ENCODE measurements at regions not wholly inside any gene's neighbourhood (a gene's known extent, or its start where the extent isn't known, plus 50 kb on each side); places are given as distances from the start of the nearest gene placed in this dataset.

GRCh38 chr3:86225461-86225860, 765.5 kb downstream of the VGLL3 start:
- WGBS, 3 donors: 51 to 67% (median 63%) methylated on average over 3 of the region's 3 CpGs
- Histone ChIP-seq H3K4me3 (ENCODE audit: low read depth in 1 of 3, low read length in 3 of 3) (no peak overlapping the region), H3K4me1 (ENCODE audit: control insufficient read depth in 3 of 3, insufficient read depth in 2 of 3, low read depth in 1 of 3, low read length in 2 of 3) (no peaks in the 10 kb centered on the region), H3K9me3 (ENCODE audit: control insufficient read depth in 2 of 2, insufficient read depth in 1 of 2, low read depth in 1 of 2, low read length in 1 of 2) (no peaks in the 10 kb centered on the region), H3K27me3 (ENCODE audit: control insufficient read depth in 3 of 3, insufficient read depth in 3 of 3, low read length in 3 of 3) (no peaks in the 10 kb centered on the region), H3K36me3 (ENCODE audit: control insufficient read depth in 3 of 3, insufficient read depth in 2 of 3, low read depth in 1 of 3, low read length in 3 of 3) (no peaks in the 10 kb centered on the region), H3K27ac (ENCODE audit: low read depth in 1 of 3, low read length in 2 of 3) (no peak overlapping the region)
- DNase-seq (no peak), FAIRE-seq (no peak)

- DNase-seq (no peak), FAIRE-seq (no peak)
- Histone ChIP-seq H3K4me1 (ENCODE audit: control insufficient read depth in 3 of 3, insufficient read depth in 2 of 3, low read depth in 1 of 3, low read length in 2 of 3) (no peaks in the 10 kb centered on the region), H3K27me3 (ENCODE audit: control insufficient read depth in 3 of 3, insufficient read depth in 3 of 3, low read length in 3 of 3) (no peaks in the 10 kb centered on the region), H3K9me3 (ENCODE audit: control insufficient read depth in 2 of 2, insufficient read depth in 1 of 2, low read depth in 1 of 2, low read length in 1 of 2) (no peaks in the 10 kb centered on the region), H3K27ac (ENCODE audit: low read depth in 1 of 3, low read length in 2 of 3) (no peak overlapping the region), H3K4me3 (ENCODE audit: low read depth in 1 of 3, low read length in 3 of 3) (no peak overlapping the region), H3K36me3 (ENCODE audit: control insufficient read depth in 3 of 3, insufficient read depth in 2 of 3, low read depth in 1 of 3, low read length in 3 of 3) (no peaks in the 10 kb centered on the region)
- 88 to 98% (median 93%) methylated on average over 3 of the region's 3 CpGs for WGBS, 3 donors
Measured at GRCh38 chr3:86221601-86222000, 769.3 kb downstream of the VGLL3 start.

DNA sequence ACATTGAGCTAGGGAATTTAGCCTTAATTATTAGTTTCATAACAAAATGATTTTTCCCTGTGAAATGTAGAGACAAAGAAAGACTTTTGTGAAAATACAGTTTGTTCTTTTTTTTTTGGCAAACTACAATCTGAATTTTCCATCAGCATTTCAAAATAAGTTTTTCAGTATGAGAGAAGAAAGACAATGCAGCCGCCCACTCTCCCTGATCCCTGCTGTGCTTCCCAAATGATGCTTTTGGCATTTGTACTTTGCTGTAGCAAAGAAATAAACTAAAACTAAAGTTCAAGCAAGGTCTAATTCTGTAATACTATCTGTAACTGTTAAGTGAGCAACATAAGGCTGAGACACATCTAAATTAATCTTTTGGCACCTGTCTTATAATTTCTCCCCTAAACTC, 782.2 kb downstream of the VGLL3 start:
- DNase-seq (no peak), FAIRE-seq (no peak)
- Histone ChIP-seq H3K27ac (ENCODE audit: low read depth in 1 of 3, low read length in 2 of 3) (no peak overlapping the region), H3K27me3 (ENCODE audit: control insufficient read depth in 3 of 3, insufficient read depth in 3 of 3, low read length in 3 of 3) (no peaks in the 10 kb centered on the region), H3K4me1 (ENCODE audit: control insufficient read depth in 3 of 3, insufficient read depth in 2 of 3, low read depth in 1 of 3, low read length in 2 of 3) (no peaks in the 10 kb centered on the region), H3K36me3 (ENCODE audit: control insufficient read depth in 3 of 3, insufficient read depth in 2 of 3, low read depth in 1 of 3, low read length in 3 of 3) (no peaks in the 10 kb centered on the region), H3K4me3 (ENCODE audit: low read depth in 1 of 3, low read length in 3 of 3) (no peak overlapping the region), H3K9me3 (ENCODE audit: control insufficient read depth in 2 of 2, insufficient read depth in 1 of 2, low read depth in 1 of 2, low read length in 1 of 2) (no peaks in the 10 kb centered on the region)
- WGBS, 3 donors: 88 to 92% (median 88%) methylated on average over 1 of the region's 1 CpG

GRCh38 chr3:86182606-86183005, 808.3 kb downstream of the VGLL3 start:
- no peak for FAIRE-seq
- no peak for DNase-seq
- 82 to 89% (median 86%) methylated on average over 2 of the region's 2 CpGs for WGBS, 3 donors

GRCh38 chr3:86180696-86181095, 810.3 kb downstream of the VGLL3 start:
- no peaks in the 10 kb centered on the region for H3K9me3 ChIP-seq (ENCODE audit: control insufficient read depth in 2 of 2, insufficient read depth in 1 of 2, low read depth in 1 of 2, low read length in 1 of 2)
- H3K4me3 ChIP-seq (ENCODE audit: low read depth in 1 of 3, low read length in 3 of 3): no peak overlapping the region
- WGBS, 3 donors: 57 to 67% (median 58%) methylated on average over 2 of the region's 2 CpGs
- no peak for DNase-seq
- no peak overlapping the region for H3K27ac ChIP-seq (ENCODE audit: low read depth in 1 of 3, low read length in 2 of 3)
- H3K4me1 ChIP-seq (ENCODE audit: control insufficient read depth in 3 of 3, insufficient read depth in 2 of 3, low read depth in 1 of 3, low read length in 2 of 3): no peaks in the 10 kb centered on the region
- H3K36me3 ChIP-seq (ENCODE audit: control insufficient read depth in 3 of 3, insufficient read depth in 2 of 3, low read depth in 1 of 3, low read length in 3 of 3): no peaks in the 10 kb centered on the region
- FAIRE-seq: no peak
- no peaks in the 10 kb centered on the region for H3K27me3 ChIP-seq (ENCODE audit: control insufficient read depth in 3 of 3, insufficient read depth in 3 of 3, low read length in 3 of 3)

More at GRCh38 chr3:86182606-86183005, 808.3 kb downstream of the VGLL3 start:
- Histone ChIP-seq H3K36me3 (ENCODE audit: control insufficient read depth in 3 of 3, insufficient read depth in 2 of 3, low read depth in 1 of 3, low read length in 3 of 3) (no peaks in the 10 kb centered on the region), H3K4me1 (ENCODE audit: control insufficient read depth in 3 of 3, insufficient read depth in 2 of 3, low read depth in 1 of 3, low read length in 2 of 3) (no peaks in the 10 kb centered on the region), H3K9me3 (ENCODE audit: control insufficient read depth in 2 of 2, insufficient read depth in 1 of 2, low read depth in 1 of 2, low read length in 1 of 2) (no peaks in the 10 kb centered on the region), H3K4me3 (ENCODE audit: low read depth in 1 of 3, low read length in 3 of 3) (no peak overlapping the region), H3K27me3 (ENCODE audit: control insufficient read depth in 3 of 3, insufficient read depth in 3 of 3, low read length in 3 of 3) (no peaks in the 10 kb centered on the region), H3K27ac (ENCODE audit: low read depth in 1 of 3, low read length in 2 of 3) (no peak overlapping the region)

DNA sequence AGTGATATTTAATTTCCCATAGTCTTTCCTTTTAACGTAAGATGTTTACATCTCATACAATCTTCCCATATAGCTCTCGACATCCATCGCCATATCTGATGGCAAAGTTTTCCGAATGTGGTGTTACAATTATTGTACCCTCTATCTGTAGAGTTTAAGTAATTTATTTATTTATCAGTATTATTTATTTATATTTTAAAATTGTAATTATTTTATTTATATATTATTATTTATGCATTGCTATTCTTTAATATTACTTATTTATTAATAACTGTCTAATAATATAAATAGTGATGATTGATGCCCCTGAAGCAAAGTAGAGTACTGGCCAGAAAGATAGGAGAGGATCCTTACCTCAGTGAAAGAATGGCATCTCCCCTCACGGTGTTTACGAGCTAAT, 812.9 kb downstream of the VGLL3 start:
- H3K4me1 ChIP-seq (ENCODE audit: control insufficient read depth in 3 of 3, insufficient read depth in 2 of 3, low read depth in 1 of 3, low read length in 2 of 3): no peaks in the 10 kb centered on the region
- FAIRE-seq (no peak), DNase-seq (no peak)
- WGBS, 3 donors: 88 to 91% (median 90%) methylated on average over 6 of the region's 6 CpGs
- no peak overlapping the region for H3K4me3 ChIP-seq (ENCODE audit: low read depth in 1 of 3, low read length in 3 of 3)
- H3K36me3 ChIP-seq (ENCODE audit: control insufficient read depth in 3 of 3, insufficient read depth in 2 of 3, low read depth in 1 of 3, low read length in 3 of 3): no peaks in the 10 kb centered on the region
- H3K27me3 ChIP-seq (ENCODE audit: control insufficient read depth in 3 of 3, insufficient read depth in 3 of 3, low read length in 3 of 3): no peaks in the 10 kb centered on the region
- no peak overlapping the region for H3K27ac ChIP-seq (ENCODE audit: low read depth in 1 of 3, low read length in 2 of 3)
- H3K9me3 ChIP-seq (ENCODE audit: control insufficient read depth in 2 of 2, insufficient read depth in 1 of 2, low read depth in 1 of 2, low read length in 1 of 2): no peaks in the 10 kb centered on the region

DNA sequence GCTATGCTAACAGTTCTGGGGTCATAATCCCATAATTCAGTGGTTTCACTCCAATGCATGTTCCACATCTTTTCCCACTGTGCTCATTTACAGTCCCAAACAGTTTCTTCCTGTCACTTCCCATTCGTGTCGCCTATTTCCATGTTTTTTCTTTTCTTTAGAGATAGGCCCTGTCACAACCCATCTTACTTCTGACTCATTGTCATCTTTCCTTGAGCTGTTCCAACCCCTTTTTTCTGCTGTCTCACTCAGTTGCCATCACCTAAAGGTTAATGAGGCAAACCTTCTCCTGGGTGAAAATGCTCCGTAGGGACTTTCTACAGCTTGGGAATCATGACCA, 814.5 kb downstream of the VGLL3 start:
- H3K27ac ChIP-seq (ENCODE audit: low read depth in 1 of 3, low read length in 2 of 3): no peak overlapping the region
- H3K9me3 ChIP-seq (ENCODE audit: control insufficient read depth in 2 of 2, insufficient read depth in 1 of 2, low read depth in 1 of 2, low read length in 1 of 2): no peaks in the 10 kb centered on the region
- H3K4me1 ChIP-seq (ENCODE audit: control insufficient read depth in 3 of 3, insufficient read depth in 2 of 3, low read depth in 1 of 3, low read length in 2 of 3): no peaks in the 10 kb centered on the region
- 89 to 92% (median 89%) methylated on average over 3 of the region's 3 CpGs for WGBS, 3 donors
- no peaks in the 10 kb centered on the region for H3K36me3 ChIP-seq (ENCODE audit: control insufficient read depth in 3 of 3, insufficient read depth in 2 of 3, low read depth in 1 of 3, low read length in 3 of 3)
- DNase-seq: no peak
- H3K27me3 ChIP-seq (ENCODE audit: control insufficient read depth in 3 of 3, insufficient read depth in 3 of 3, low read length in 3 of 3): no peaks in the 10 kb centered on the region
- FAIRE-seq: no peak
- H3K4me3 ChIP-seq (ENCODE audit: low read depth in 1 of 3, low read length in 3 of 3): no peak overlapping the region

GRCh38 chr3:86175593-86176444, 815.1 kb downstream of the VGLL3 start:
- Histone ChIP-seq H3K36me3 (ENCODE audit: control insufficient read depth in 3 of 3, insufficient read depth in 2 of 3, low read depth in 1 of 3, low read length in 3 of 3) (no peaks in the 10 kb centered on the region), H3K4me1 (ENCODE audit: control insufficient read depth in 3 of 3, insufficient read depth in 2 of 3, low read depth in 1 of 3, low read length in 2 of 3) (no peaks in the 10 kb centered on the region), H3K27ac (ENCODE audit: low read depth in 1 of 3, low read length in 2 of 3) (no peak overlapping the region), H3K27me3 (ENCODE audit: control insufficient read depth in 3 of 3, insufficient read depth in 3 of 3, low read length in 3 of 3) (no peaks in the 10 kb centered on the region), H3K9me3 (ENCODE audit: control insufficient read depth in 2 of 2, insufficient read depth in 1 of 2, low read depth in 1 of 2, low read length in 1 of 2) (no peaks in the 10 kb centered on the region), H3K4me3 (ENCODE audit: low read depth in 1 of 3, low read length in 3 of 3) (no peak overlapping the region)
- no peak for FAIRE-seq
- DNase-seq: no peak
- 71 to 76% (median 72%) methylated on average over 7 of the region's 7 CpGs for WGBS, 3 donors

DNA sequence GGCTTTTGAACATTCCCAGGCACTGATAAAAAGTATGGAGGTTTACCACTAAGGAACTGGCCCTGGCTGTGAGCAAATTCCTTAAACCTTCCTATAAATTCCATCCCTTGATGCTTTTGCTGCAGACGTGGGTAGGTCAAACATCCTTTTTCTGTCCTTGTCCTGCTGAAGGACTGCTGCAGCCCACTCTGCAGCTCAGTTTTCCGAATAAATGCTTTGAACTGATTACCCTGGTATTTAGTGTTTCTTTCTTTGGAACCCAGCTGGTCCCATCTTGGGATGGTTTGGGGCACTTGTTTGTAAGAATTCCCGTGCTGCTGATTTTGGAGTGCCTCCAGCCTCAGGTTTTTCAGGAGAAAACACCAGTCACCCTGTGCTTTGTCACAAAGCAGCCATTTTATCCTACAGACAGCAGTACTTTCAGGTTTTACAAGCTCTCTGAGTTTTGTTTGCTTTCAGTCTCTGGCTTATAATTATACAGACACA, 815.9 kb downstream of the VGLL3 start:
- DNase-seq: no peak
- no peak for FAIRE-seq
- H3K27ac ChIP-seq (ENCODE audit: low read depth in 1 of 3, low read length in 2 of 3): no peak overlapping the region
- no peaks in the 10 kb centered on the region for H3K27me3 ChIP-seq (ENCODE audit: control insufficient read depth in 3 of 3, insufficient read depth in 3 of 3, low read length in 3 of 3)
- H3K36me3 ChIP-seq (ENCODE audit: control insufficient read depth in 3 of 3, insufficient read depth in 2 of 3, low read depth in 1 of 3, low read length in 3 of 3): no peaks in the 10 kb centered on the region
- WGBS, 3 donors: 33 to 40% (median 33%) methylated on average over 3 of the region's 3 CpGs
- H3K4me1 ChIP-seq (ENCODE audit: control insufficient read depth in 3 of 3, insufficient read depth in 2 of 3, low read depth in 1 of 3, low read length in 2 of 3): no peaks in the 10 kb centered on the region
- no peak overlapping the region for H3K4me3 ChIP-seq (ENCODE audit: low read depth in 1 of 3, low read length in 3 of 3)
- no peaks in the 10 kb centered on the region for H3K9me3 ChIP-seq (ENCODE audit: control insufficient read depth in 2 of 2, insufficient read depth in 1 of 2, low read depth in 1 of 2, low read length in 1 of 2)
